Loucy (cell line): ENCODE measurements at regions not wholly inside any gene's neighbourhood (a gene's known extent, or its start where the extent isn't known, plus 50 kb on each side); places are given as distances from the start of the nearest gene placed in this dataset.

ENCODE experiments used
- H2AFZ ChIP-seq: fragments of 200-600 bp; sonication (generic); 2 replicates; pipeline ENCODE4 v1.6.0; 2016; ENCODE audit warnings: antibody characterized with exemption, mild to moderate bottlenecking, low read length, moderate library complexity
- H3F3A ChIP-seq: fragments of 200-600 bp; 2 replicates; pipeline ENCODE4 v1.6.0; 2016; ENCODE audit warnings: antibody characterized with exemption, low read depth, mild to moderate bottlenecking
- H3K27me3 ChIP-seq: fragments of 200-600 bp; sonication (generic); 2 replicates; pipeline ENCODE4 v1.6.1; 2014; ENCODE audit warnings: low read length, mild to moderate bottlenecking; ENCODE audit not compliant: insufficient read depth, poor library complexity, severe bottlenecking
- H3K36me3 ChIP-seq: fragments of 200-600 bp; sonication (generic); 2 replicates; pipeline ENCODE4 v1.6.1; 2016; ENCODE audit warnings: low read length; ENCODE audit not compliant: insufficient read depth
- H3K4me1 ChIP-seq: fragments of 200-600 bp; sonication (generic); 2 replicates; pipeline ENCODE4 v1.5.1; 2014; ENCODE audit warnings: low read length, mild to moderate bottlenecking; ENCODE audit not compliant: insufficient read depth, poor library complexity, severe bottlenecking
- H3K4me2 ChIP-seq: fragments of 200-600 bp; sonication (generic); 2 replicates; pipeline ENCODE4 v1.6.0; 2014; ENCODE audit warnings: antibody characterized with exemption, low read length, low read depth, mild to moderate bottlenecking; ENCODE audit not compliant: poor library complexity, severe bottlenecking
- H3K4me3 ChIP-seq: fragments of 200-600 bp; sonication (generic); 2 replicates; pipeline ENCODE4 v1.5.1; 2014; ENCODE audit warnings: low read length, mild to moderate bottlenecking, mixed read lengths; ENCODE audit not compliant: poor library complexity, severe bottlenecking
- H3K79me2 ChIP-seq: fragments of 200-600 bp; sonication (generic); 2 replicates; pipeline ENCODE4 v1.6.1; 2014; ENCODE audit warnings: low read length; ENCODE audit not compliant: insufficient read depth
- H3K9ac ChIP-seq: fragments of 200-600 bp; sonication (generic); 2 replicates; pipeline ENCODE4 v1.6.0; 2014; ENCODE audit warnings: mild to moderate bottlenecking, low read depth, low read length, moderate library complexity; ENCODE audit not compliant: poor library complexity, severe bottlenecking
- H3K9me2 ChIP-seq: fragments of 200-600 bp; sonication (generic); replicated peaks from 2 replicates; pipeline ENCODE4 v1.6.1; 2016; ENCODE audit warnings: low read depth, low read length, mixed read lengths
- H3K9me3 ChIP-seq: fragments of 200-600 bp; sonication (generic); 2 replicates; pipeline ENCODE4 v1.6.1; 2014; ENCODE audit warnings: mild to moderate bottlenecking, antibody characterized with exemption, low read length, low read depth; ENCODE audit not compliant: insufficient read depth
- H4K20me1 ChIP-seq: fragments of 200-600 bp; sonication (generic); 2 replicates; pipeline ENCODE4 v1.6.0; 2014; ENCODE audit warnings: antibody characterized with exemption, low read length, mild to moderate bottlenecking; ENCODE audit not compliant: insufficient read depth, poor library complexity, severe bottlenecking
- EZH2phosphoT487 ChIP-seq: fragments of 200-600 bp; IDR thresholded peaks from 2 replicates; pipeline ENCODE4 v1.6.1; 2018; ENCODE audit warnings: antibody characterized with exemption, mild to moderate bottlenecking, moderate library complexity, borderline replicate concordance
- TF ChIP-seq, protein P1 (sequence below): fragments of 200-600 bp; sonication (generic); conservative IDR thresholded peaks from 2 replicates; pipeline ENCODE4 v1.5.1; 2014; ENCODE audit warnings: mild to moderate bottlenecking, antibody characterized with exemption, low read length

DNA sequence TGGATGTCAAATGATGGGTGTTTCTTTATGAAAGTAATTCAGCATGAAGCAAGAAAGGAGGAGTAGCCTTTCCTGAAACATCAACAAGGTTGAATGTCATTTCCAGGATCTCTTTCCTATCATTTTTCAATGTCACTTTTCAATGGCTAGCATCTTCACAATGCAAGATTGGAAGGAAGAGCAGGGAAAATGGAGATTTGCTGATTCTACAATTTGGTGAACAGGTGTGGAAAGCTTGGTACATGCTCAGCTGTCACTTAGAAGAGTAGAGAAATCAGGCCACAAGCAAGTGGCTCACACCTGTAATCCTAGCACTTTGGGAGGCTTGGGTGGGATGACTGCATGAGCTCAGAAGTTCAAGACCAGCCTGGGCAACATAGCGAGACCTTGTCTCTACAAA lies 112.7 kb upstream of the FERMT1 start:
- TF ChIP-seq, protein P1, sequence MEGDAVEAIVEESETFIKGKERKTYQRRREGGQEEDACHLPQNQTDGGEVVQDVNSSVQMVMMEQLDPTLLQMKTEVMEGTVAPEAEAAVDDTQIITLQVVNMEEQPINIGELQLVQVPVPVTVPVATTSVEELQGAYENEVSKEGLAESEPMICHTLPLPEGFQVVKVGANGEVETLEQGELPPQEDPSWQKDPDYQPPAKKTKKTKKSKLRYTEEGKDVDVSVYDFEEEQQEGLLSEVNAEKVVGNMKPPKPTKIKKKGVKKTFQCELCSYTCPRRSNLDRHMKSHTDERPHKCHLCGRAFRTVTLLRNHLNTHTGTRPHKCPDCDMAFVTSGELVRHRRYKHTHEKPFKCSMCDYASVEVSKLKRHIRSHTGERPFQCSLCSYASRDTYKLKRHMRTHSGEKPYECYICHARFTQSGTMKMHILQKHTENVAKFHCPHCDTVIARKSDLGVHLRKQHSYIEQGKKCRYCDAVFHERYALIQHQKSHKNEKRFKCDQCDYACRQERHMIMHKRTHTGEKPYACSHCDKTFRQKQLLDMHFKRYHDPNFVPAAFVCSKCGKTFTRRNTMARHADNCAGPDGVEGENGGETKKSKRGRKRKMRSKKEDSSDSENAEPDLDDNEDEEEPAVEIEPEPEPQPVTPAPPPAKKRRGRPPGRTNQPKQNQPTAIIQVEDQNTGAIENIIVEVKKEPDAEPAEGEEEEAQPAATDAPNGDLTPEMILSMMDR = no peak
- no peak for TF ChIP-seq EZH2phosphoT487
- Histone ChIP-seq H3K9me3 (no peaks in the 10 kb centered on the region), H3K4me1 (no peaks in the 10 kb centered on the region), H2AFZ (no peak overlapping the region), H3K9ac (no peak overlapping the region), H3K9me2 (no peaks in the 10 kb centered on the region), H3K4me3 (no peak overlapping the region), H3K4me2 (no peak overlapping the region), H3K79me2 (no peaks in the 10 kb centered on the region), H4K20me1 (no peaks in the 10 kb centered on the region), H3K27me3 (no peaks in the 10 kb centered on the region), H3K36me3 (no peaks in the 10 kb centered on the region), H3F3A (no peaks in the 10 kb centered on the region)

DNA sequence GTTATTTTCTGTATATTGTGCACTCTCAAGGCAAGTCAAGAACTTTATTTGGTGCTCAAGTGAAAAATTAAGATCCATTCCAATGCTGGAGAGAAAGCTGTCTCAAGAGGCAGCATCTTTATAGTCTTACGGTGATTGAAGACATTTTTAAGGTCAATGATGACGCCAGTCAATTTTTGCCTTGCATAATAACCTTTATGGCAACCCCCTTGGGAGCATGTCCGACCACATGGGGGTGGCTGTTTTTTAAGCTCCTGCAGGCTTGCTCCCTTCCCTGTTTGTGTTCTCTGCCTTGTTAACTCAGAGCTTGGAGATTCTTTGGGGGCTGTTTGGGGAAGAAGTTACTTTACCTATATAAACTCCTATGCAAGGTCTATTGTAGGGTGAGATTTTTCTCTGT lies 109.6 kb upstream of the FERMT1 start:
- TF ChIP-seq, protein P1 = no peak
- TF ChIP-seq EZH2phosphoT487 = no peak
- H3K4me2 ChIP-seq = no peak overlapping the region

DNA sequence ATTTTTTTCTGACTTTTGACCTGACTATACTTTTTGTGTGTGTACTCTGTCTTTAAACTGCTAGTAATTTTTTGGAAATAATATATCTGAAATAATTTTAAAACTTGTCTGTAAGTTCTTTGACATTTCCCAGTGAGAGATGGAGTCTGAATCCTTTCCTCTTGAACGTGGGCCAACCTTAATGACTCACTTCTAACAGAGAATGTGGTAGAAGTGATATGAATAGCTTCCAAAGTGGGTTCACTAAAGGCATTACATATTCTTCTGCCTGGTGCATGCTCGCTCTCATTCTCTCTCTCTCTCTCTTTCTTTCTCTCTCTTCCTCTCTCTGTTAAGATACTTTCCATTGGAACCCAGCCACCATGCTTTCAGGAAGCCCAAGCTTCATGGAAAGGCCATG lies 108.7 kb upstream of the FERMT1 start:
- no peaks in the 10 kb centered on the region for H3K4me1 ChIP-seq
- TF ChIP-seq, protein P1 = no peak
- no peak for TF ChIP-seq EZH2phosphoT487
- no peak overlapping the region for H3K4me2 ChIP-seq
- H3F3A ChIP-seq = no peaks in the 10 kb centered on the region
- no peaks in the 10 kb centered on the region for H3K79me2 ChIP-seq
- H3K4me3 ChIP-seq = no peak overlapping the region
- no peak overlapping the region for H2AFZ ChIP-seq
- H3K9ac ChIP-seq = no peak overlapping the region
- H3K36me3 ChIP-seq = no peaks in the 10 kb centered on the region
- no peaks in the 10 kb centered on the region for H3K9me3 ChIP-seq
- H3K9me2 ChIP-seq = no peaks in the 10 kb centered on the region
- no peaks in the 10 kb centered on the region for H4K20me1 ChIP-seq
- no peaks in the 10 kb centered on the region for H3K27me3 ChIP-seq

More for the DNA sequence above, 109.6 kb upstream of the FERMT1 start:
- no peaks in the 10 kb centered on the region for H3K79me2 ChIP-seq
- H3K9me2 ChIP-seq = no peaks in the 10 kb centered on the region
- no peaks in the 10 kb centered on the region for H3F3A ChIP-seq
- H3K27me3 ChIP-seq = no peaks in the 10 kb centered on the region
- H3K4me3 ChIP-seq = no peak overlapping the region
- no peaks in the 10 kb centered on the region for H3K9me3 ChIP-seq
- H4K20me1 ChIP-seq = no peaks in the 10 kb centered on the region
- H3K4me1 ChIP-seq = no peaks in the 10 kb centered on the region
- no peaks in the 10 kb centered on the region for H3K36me3 ChIP-seq
- no peak overlapping the region for H2AFZ ChIP-seq
- H3K9ac ChIP-seq = no peak overlapping the region
